Activated CD4-positive, alpha-beta memory T cell treated with anti-CD3 and anti-CD28 coated beads, Interleukin-2, amount 10 ng/mL, durations not matched to agents 7 days and 5 days (primary cell): ENCODE measurements at regions not wholly inside any gene's neighbourhood (a gene's known extent, or its start where the extent isn't known, plus 50 kb on each side); places are given as distances from the start of the nearest gene placed in this dataset.

Source experiments
- CTCF ChIA-PET: fragments of 350-600 bp; sonication (Branson Sonifier 250); formaldehyde crosslinking; loops from one replicate; lab custom pipeline; 2021; ENCODE audit warnings: antibody characterized with exemption, inconsistent platforms; lab: Charles Lee
- POLR2A ChIA-PET: fragments of 350-600 bp; sonication (Branson Sonifier 250); formaldehyde crosslinking; loops from one replicate; lab custom pipeline; 2021; ENCODE audit warnings: antibody characterized with exemption; lab: Charles Lee
- DNase-seq: peaks from one replicate; pipeline ENCODE4 v3.0.0-alpha.2; 2020
- H3K27ac Mint-ChIP-seq: one replicate; pipeline ENCODE4 v1.8.0; 2021; ENCODE audit warnings: mild to moderate bottlenecking, mixed read lengths
- H3K27me3 Mint-ChIP-seq: one replicate; pipeline ENCODE4 v1.8.0; 2021; ENCODE audit warnings: mixed read lengths
- H3K36me3 Mint-ChIP-seq: one replicate; pipeline ENCODE4 v1.8.0; 2021; ENCODE audit warnings: low read depth, mixed read lengths
- H3K4me1 Mint-ChIP-seq: one replicate; pipeline ENCODE4 v1.8.0; 2021; ENCODE audit warnings: mixed read lengths
- H3K4me3 Mint-ChIP-seq: one replicate; pipeline ENCODE4 v1.8.0; 2021; ENCODE audit warnings: mild to moderate bottlenecking, mixed read lengths
- H3K9me3 Mint-ChIP-seq: one replicate; pipeline ENCODE4 v1.8.0; 2021; ENCODE audit warnings: mixed read lengths

GRCh38 chr2:81852651-81853050, 1548.1 kb upstream of the LRRTM1 start:
- ChIA-PET CTCF (no interaction called here), POLR2A (no interaction called here)
- Mint-ChIP-seq H3K27me3 (no peaks in the 10 kb centered on the region), H3K27ac (no peak overlapping the region), H3K4me1 (no peaks in the 10 kb centered on the region), H3K9me3 (peaks cover 1% of the 10 kb centered on the region), H3K36me3 (no peaks in the 10 kb centered on the region), H3K4me3 (no peak overlapping the region)
- DNase-seq = no peak

GRCh38 chr2:81839780-81840179, 1535.2 kb upstream of the LRRTM1 start:
- H3K27ac Mint-ChIP-seq = no peak overlapping the region
- H3K27me3 Mint-ChIP-seq = no peaks in the 10 kb centered on the region
- peaks cover 14% of the 10 kb centered on the region for H3K9me3 Mint-ChIP-seq
- no peak for DNase-seq
- ChIA-PET POLR2A (no interaction called here), CTCF (no interaction called here)
- no peaks in the 10 kb centered on the region for H3K36me3 Mint-ChIP-seq
- no peak overlapping the region for H3K4me3 Mint-ChIP-seq
- H3K4me1 Mint-ChIP-seq = no peaks in the 10 kb centered on the region

- no peaks in the 10 kb centered on the region for H3K36me3 Mint-ChIP-seq
- H3K27ac Mint-ChIP-seq = no peak overlapping the region
- POLR2A ChIA-PET = no interaction called here
Measured at GRCh38 chr2:81835321-81836000, 1530.9 kb upstream of the LRRTM1 start.

GRCh38 chr2:81786811-81787210, 1482.3 kb upstream of the LRRTM1 start:
- DNase-seq = no peak
- Mint-ChIP-seq H3K27me3 (no peaks in the 10 kb centered on the region), H3K4me3 (no peak overlapping the region), H3K4me1 (no peaks in the 10 kb centered on the region), H3K9me3 (peaks cover 5% of the 10 kb centered on the region), H3K36me3 (no peaks in the 10 kb centered on the region), H3K27ac (no peak overlapping the region)
- ChIA-PET CTCF (no interaction called here), POLR2A (no interaction called here)

More at GRCh38 chr2:81835321-81836000, 1530.9 kb upstream of the LRRTM1 start:
- no peaks in the 10 kb centered on the region for H3K27me3 Mint-ChIP-seq
- peaks cover 14% of the 10 kb centered on the region for H3K9me3 Mint-ChIP-seq
- H3K4me1 Mint-ChIP-seq = no peaks in the 10 kb centered on the region
- CTCF ChIA-PET = no interaction called here
- H3K4me3 Mint-ChIP-seq = no peak overlapping the region
- DNase-seq = no peak

- H3K36me3 Mint-ChIP-seq = no peaks in the 10 kb centered on the region
- H3K27me3 Mint-ChIP-seq = no peaks in the 10 kb centered on the region
- peaks cover 6% of the 10 kb centered on the region for H3K9me3 Mint-ChIP-seq
- H3K4me1 Mint-ChIP-seq = no peaks in the 10 kb centered on the region
- DNase-seq = no peak
- H3K4me3 Mint-ChIP-seq = no peak overlapping the region
- ChIA-PET POLR2A (no interaction called here), CTCF (no interaction called here)
- H3K27ac Mint-ChIP-seq = no peak overlapping the region
Measured at GRCh38 chr2:81767187-81767912, 1462.8 kb upstream of the LRRTM1 start.

GRCh38 chr2:81747481-81748070, 1443.0 kb upstream of the LRRTM1 start:
- H3K4me3 Mint-ChIP-seq = no peak overlapping the region

GRCh38 chr2:81739966-81740365, 1435.4 kb upstream of the LRRTM1 start:
- H3K9me3 Mint-ChIP-seq = peaks cover 7% of the 10 kb centered on the region
- no peak for DNase-seq
- POLR2A ChIA-PET = no interaction called here
- H3K36me3 Mint-ChIP-seq = no peaks in the 10 kb centered on the region
- no peak overlapping the region for H3K4me3 Mint-ChIP-seq
- CTCF ChIA-PET = no interaction called here
- H3K4me1 Mint-ChIP-seq = no peaks in the 10 kb centered on the region
- no peak overlapping the region for H3K27ac Mint-ChIP-seq
- H3K27me3 Mint-ChIP-seq = no peaks in the 10 kb centered on the region

More at GRCh38 chr2:81747481-81748070, 1443.0 kb upstream of the LRRTM1 start:
- H3K36me3 Mint-ChIP-seq = no peaks in the 10 kb centered on the region
- no peak for DNase-seq
- no peaks in the 10 kb centered on the region for H3K27me3 Mint-ChIP-seq
- peaks cover 10% of the 10 kb centered on the region for H3K9me3 Mint-ChIP-seq
- CTCF ChIA-PET = no interaction called here
- H3K27ac Mint-ChIP-seq = no peak overlapping the region
- POLR2A ChIA-PET = no interaction called here
- no peaks in the 10 kb centered on the region for H3K4me1 Mint-ChIP-seq

GRCh38 chr2:81734981-81735380, 1430.4 kb upstream of the LRRTM1 start:
- POLR2A ChIA-PET = no interaction called here
- H3K27me3 Mint-ChIP-seq = no peaks in the 10 kb centered on the region
- no peaks in the 10 kb centered on the region for H3K36me3 Mint-ChIP-seq

GRCh38 chr2:81714817-81715216, 1410.3 kb upstream of the LRRTM1 start:
- CTCF ChIA-PET = no interaction called here

More at GRCh38 chr2:81734981-81735380, 1430.4 kb upstream of the LRRTM1 start:
- H3K9me3 Mint-ChIP-seq = peaks cover 6% of the 10 kb centered on the region
- DNase-seq = no peak
- CTCF ChIA-PET = no interaction called here
- no peak overlapping the region for H3K4me3 Mint-ChIP-seq
- H3K4me1 Mint-ChIP-seq = no peaks in the 10 kb centered on the region
- no peak overlapping the region for H3K27ac Mint-ChIP-seq

GRCh38 chr2:81706856-81707255, 1402.3 kb upstream of the LRRTM1 start:
- no peak overlapping the region for H3K4me3 Mint-ChIP-seq
- no peaks in the 10 kb centered on the region for H3K36me3 Mint-ChIP-seq
- no peaks in the 10 kb centered on the region for H3K4me1 Mint-ChIP-seq
- H3K27ac Mint-ChIP-seq = no peak overlapping the region
- no peak for DNase-seq
- peaks cover 7% of the 10 kb centered on the region for H3K9me3 Mint-ChIP-seq
- CTCF ChIA-PET = no interaction called here
- no peaks in the 10 kb centered on the region for H3K27me3 Mint-ChIP-seq
- POLR2A ChIA-PET = no interaction called here

More at GRCh38 chr2:81714817-81715216, 1410.3 kb upstream of the LRRTM1 start:
- Mint-ChIP-seq H3K4me3 (no peak overlapping the region), H3K27me3 (no peaks in the 10 kb centered on the region), H3K9me3 (peaks cover 23% of the 10 kb centered on the region), H3K4me1 (no peaks in the 10 kb centered on the region), H3K27ac (no peak overlapping the region), H3K36me3 (no peaks in the 10 kb centered on the region)
- no peak for DNase-seq
- POLR2A ChIA-PET = no interaction called here

GRCh38 chr2:81703831-81704230, 1399.3 kb upstream of the LRRTM1 start:
- Mint-ChIP-seq H3K36me3 (no peaks in the 10 kb centered on the region), H3K27me3 (no peaks in the 10 kb centered on the region), H3K27ac (no peak overlapping the region), H3K9me3 (peaks cover 5% of the 10 kb centered on the region), H3K4me3 (no peak overlapping the region), H3K4me1 (no peaks in the 10 kb centered on the region)
- DNase-seq = no peak
- ChIA-PET CTCF (no interaction called here), POLR2A (no interaction called here)

- Mint-ChIP-seq H3K4me1 (no peaks in the 10 kb centered on the region), H3K27ac (no peak overlapping the region), H3K27me3 (no peaks in the 10 kb centered on the region), H3K36me3 (no peaks in the 10 kb centered on the region), H3K9me3 (peaks cover 15% of the 10 kb centered on the region), H3K4me3 (no peak overlapping the region)
- ChIA-PET CTCF (no interaction called here), POLR2A (no interaction called here)
- no peak for DNase-seq
Measured at GRCh38 chr2:81692566-81692965, 1388.0 kb upstream of the LRRTM1 start.

- Mint-ChIP-seq H3K4me1 (no peaks in the 10 kb centered on the region), H3K4me3 (no peak overlapping the region), H3K9me3 (peaks cover 3% of the 10 kb centered on the region), H3K27me3 (no peaks in the 10 kb centered on the region), H3K27ac (no peak overlapping the region), H3K36me3 (no peaks in the 10 kb centered on the region)
- ChIA-PET POLR2A (no interaction called here), CTCF (no interaction called here)
- no peak for DNase-seq
Measured at GRCh38 chr2:81675641-81676040, 1371.1 kb upstream of the LRRTM1 start.
